Thyroid gland (tissue), 4 donors: ENCODE measurements at regions not wholly inside any gene's neighbourhood (a gene's known extent, or its start where the extent isn't known, plus 50 kb on each side); places are given as distances from the start of the nearest gene placed in this dataset.

Experiments
- POLR2A ChIP-seq, 2 donors: fragments of 450-650 bp; IDR thresholded peaks; one replicate each; pipeline ENCODE4 v1.6.1; 2017; ENCODE audit warnings: antibody characterized with exemption in 2 of 2, mild to moderate bottlenecking in 2 of 2, moderate library complexity in 1 of 2
- TF ChIP-seq, protein P1 (sequence below), 6 experiments: fragments of 200-600 bp in 3 of 6; fragments of 450-650 bp in 3 of 6; sonication (generic) in 3 of 6; IDR thresholded peaks; one replicate each; pipeline ENCODE4 v1.5.1; 2016 to 2019; ENCODE audit warnings: antibody characterized with exemption in 6 of 6, mild to moderate bottlenecking in 2 of 6, inconsistent platforms in 1 of 6, moderate library complexity in 1 of 6

- TF ChIP-seq, protein P1, sequence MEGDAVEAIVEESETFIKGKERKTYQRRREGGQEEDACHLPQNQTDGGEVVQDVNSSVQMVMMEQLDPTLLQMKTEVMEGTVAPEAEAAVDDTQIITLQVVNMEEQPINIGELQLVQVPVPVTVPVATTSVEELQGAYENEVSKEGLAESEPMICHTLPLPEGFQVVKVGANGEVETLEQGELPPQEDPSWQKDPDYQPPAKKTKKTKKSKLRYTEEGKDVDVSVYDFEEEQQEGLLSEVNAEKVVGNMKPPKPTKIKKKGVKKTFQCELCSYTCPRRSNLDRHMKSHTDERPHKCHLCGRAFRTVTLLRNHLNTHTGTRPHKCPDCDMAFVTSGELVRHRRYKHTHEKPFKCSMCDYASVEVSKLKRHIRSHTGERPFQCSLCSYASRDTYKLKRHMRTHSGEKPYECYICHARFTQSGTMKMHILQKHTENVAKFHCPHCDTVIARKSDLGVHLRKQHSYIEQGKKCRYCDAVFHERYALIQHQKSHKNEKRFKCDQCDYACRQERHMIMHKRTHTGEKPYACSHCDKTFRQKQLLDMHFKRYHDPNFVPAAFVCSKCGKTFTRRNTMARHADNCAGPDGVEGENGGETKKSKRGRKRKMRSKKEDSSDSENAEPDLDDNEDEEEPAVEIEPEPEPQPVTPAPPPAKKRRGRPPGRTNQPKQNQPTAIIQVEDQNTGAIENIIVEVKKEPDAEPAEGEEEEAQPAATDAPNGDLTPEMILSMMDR (IDR thresholded peaks at IDR 0.05) = no peak
- no peak for TF ChIP-seq POLR2A (IDR thresholded peaks at IDR 0.05)
These were observed 54.2 kb upstream of the LIMCH1 start for GRCh38 chr4:41483771-41484170.
